Upper lobe of right lung (tissue), 1 donor: ENCODE measurements at regions not wholly inside any gene's neighbourhood (a gene's known extent, or its start where the extent isn't known, plus 50 kb on each side); places are given as distances from the start of the nearest gene placed in this dataset.

ENCODE experiments used
- ATAC-seq: fragments of 200-7000 bp; cut with Tn5 transposase; one replicate; pipeline ENCODE4 v1.9.1; 2020; ENCODE audit warnings: mild to moderate bottlenecking, moderate library complexity
- DNase-seq: peaks from one replicate; pipeline ENCODE4 v3.0.0-alpha.2; 2020
- H3K27ac ChIP-seq: fragments of 200-600 bp; one replicate; pipeline ENCODE4 v1.8.0; 2022
- H3K27me3 ChIP-seq: fragments of 200-600 bp; one replicate; pipeline ENCODE4 v1.8.0; 2022; ENCODE audit warnings: mild to moderate bottlenecking
- H3K36me3 ChIP-seq: fragments of 200-600 bp; one replicate; pipeline ENCODE4 v1.8.0; 2022
- H3K4me1 ChIP-seq: fragments of 200-600 bp; one replicate; pipeline ENCODE4 v1.8.0; 2022
- H3K4me3 ChIP-seq: fragments of 200-600 bp; one replicate; pipeline ENCODE4 v1.8.0; 2022; ENCODE audit warnings: mild to moderate bottlenecking
- H3K9me3 ChIP-seq: fragments of 200-600 bp; one replicate; pipeline ENCODE4 v1.8.0; 2022
- CTCF ChIP-seq: fragments of 200-600 bp; IDR thresholded peaks from one replicate; pipeline ENCODE4 v1.8.0; 2022; ENCODE audit warnings: antibody characterized with exemption
- intact Hi-C: fragments of 100-400 bp; cut with DNase I; formaldehyde crosslinking; loops from one replicate; pipeline ENCODE4 v1.11.0; 2022
- donor health status: DM: no; HTN: yes; CAD: no; lungs with severe emphysema.

- no peaks in the 10 kb centered on the region for H3K9me3 ChIP-seq
- ATAC-seq: no peak
- intact Hi-C loops: no loop called here
Observed at GRCh38 chr5:158300256-158300655, 441.3 kb upstream of the CLINT1 start.

GRCh38 chr5:158297002-158297527 is 438.1 kb upstream of the CLINT1 start:
- Histone ChIP-seq H3K4me3 (no peak overlapping the region), H3K27me3 (no peaks in the 10 kb centered on the region), H3K36me3 (no peaks in the 10 kb centered on the region), H3K27ac (no peak overlapping the region), H3K4me1 (no peaks in the 10 kb centered on the region), H3K9me3 (no peaks in the 10 kb centered on the region)
- TF ChIP-seq CTCF: no peak
- ATAC-seq (no peak), DNase-seq (no peak)
- intact Hi-C loops: no loop called here

More at GRCh38 chr5:158300256-158300655, 441.3 kb upstream of the CLINT1 start:
- Histone ChIP-seq H3K4me1 (no peaks in the 10 kb centered on the region), H3K4me3 (no peak overlapping the region), H3K27ac (no peak overlapping the region), H3K27me3 (no peaks in the 10 kb centered on the region), H3K36me3 (no peaks in the 10 kb centered on the region)
- no peak for TF ChIP-seq CTCF
- DNase-seq: no peak

- ATAC-seq (no peak), DNase-seq (no peak)
- TF ChIP-seq CTCF: no peak
- H3K36me3 ChIP-seq: no peaks in the 10 kb centered on the region
- intact Hi-C loops: no loop called here
- no peaks in the 10 kb centered on the region for H3K9me3 ChIP-seq
- H3K27me3 ChIP-seq: no peaks in the 10 kb centered on the region
- no peak overlapping the region for H3K27ac ChIP-seq
- no peaks in the 10 kb centered on the region for H3K4me1 ChIP-seq
- H3K4me3 ChIP-seq: no peak overlapping the region
Observed at GRCh38 chr5:158294701-158295100, 435.8 kb upstream of the CLINT1 start.

- H3K9me3 ChIP-seq: no peaks in the 10 kb centered on the region
- H3K4me1 ChIP-seq: no peaks in the 10 kb centered on the region
- intact Hi-C loops: no loop called here
- TF ChIP-seq CTCF: no peak
- DNase-seq: no peak
- no peak overlapping the region for H3K27ac ChIP-seq
- H3K27me3 ChIP-seq: no peaks in the 10 kb centered on the region
- H3K4me3 ChIP-seq: no peak overlapping the region
- ATAC-seq: no peak
- no peaks in the 10 kb centered on the region for H3K36me3 ChIP-seq
Observed at GRCh38 chr5:158292981-158293380, 434.0 kb upstream of the CLINT1 start.

GRCh38 chr5:158289967-158290366 is 431.0 kb upstream of the CLINT1 start:
- intact Hi-C loops: no loop called here

More at GRCh38 chr5:158289967-158290366, 431.0 kb upstream of the CLINT1 start:
- no peak for DNase-seq
- no peak overlapping the region for H3K27ac ChIP-seq
- H3K36me3 ChIP-seq: no peaks in the 10 kb centered on the region
- H3K27me3 ChIP-seq: no peaks in the 10 kb centered on the region
- ATAC-seq: no peak
- H3K4me1 ChIP-seq: no peaks in the 10 kb centered on the region
- H3K9me3 ChIP-seq: no peaks in the 10 kb centered on the region
- H3K4me3 ChIP-seq: no peak overlapping the region
- no peak for TF ChIP-seq CTCF
